ENCODE measurements at regions not wholly inside any gene's neighbourhood (a gene's known extent, or its start where the extent isn't known, plus 50 kb on each side); places are given as distances from the start of the nearest gene placed in this dataset.

- TF ChIP-seq ZBTB33 (IDR thresholded peaks at IDR 0.05; ENCODE audit: borderline replicate concordance, low read depth) = no peak
- TF ChIP-seq IRF3 (IDR thresholded peaks at IDR 0.05; ENCODE audit: low read depth, low read length) = no peak
- no peak for TF ChIP-seq USF2 (IDR thresholded peaks at IDR 0.05; ENCODE audit: borderline replicate concordance, low read depth, low read length)
- peak; percentile 26; the same call in 1 of the 2 replicates for TF ChIP-seq POLR2AphosphoS5 (IDR thresholded peaks at IDR 0.05; ENCODE audit: low read depth, low read length)
Measured at GRCh38 chr12:46452061-46452615, 79.6 kb upstream of the SLC38A2 start (continued).

DNA sequence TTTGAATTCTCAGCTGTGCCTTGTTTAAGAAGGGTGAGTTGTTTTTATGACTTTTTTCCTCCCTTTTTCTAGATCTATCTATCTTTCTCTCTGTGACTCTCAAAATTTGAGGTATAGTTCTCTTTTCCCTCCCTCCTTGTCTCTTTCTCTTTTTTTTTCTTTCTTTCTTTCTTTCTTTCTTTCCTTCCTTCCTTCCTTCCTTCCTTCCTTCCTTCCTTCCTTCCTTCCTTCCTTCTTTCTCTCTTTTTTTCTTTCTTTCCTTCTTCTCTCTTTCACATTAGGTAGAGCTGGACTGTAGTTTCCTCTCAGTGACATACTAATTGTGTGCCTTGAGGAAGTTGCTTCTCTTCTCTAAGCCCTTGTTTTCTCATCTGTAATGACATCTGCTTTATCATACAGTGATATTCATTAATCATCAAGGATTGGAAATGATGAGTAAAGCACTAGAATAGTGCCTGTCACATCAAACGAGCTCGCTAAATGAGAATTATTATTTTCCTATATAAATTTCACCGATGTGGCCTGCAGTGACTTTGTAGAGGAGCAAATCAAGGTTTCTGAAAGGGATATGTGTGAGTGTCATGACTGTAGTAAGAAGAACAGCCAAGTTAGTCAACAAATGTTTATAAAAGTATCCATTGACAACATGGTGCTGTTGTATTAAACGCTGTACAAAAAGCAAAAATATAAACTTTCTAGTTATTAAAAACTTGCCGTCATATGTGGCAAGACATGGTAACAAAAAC, 78.9 kb upstream of the SLC38A2 start:
- peaks cover 0 to 5% of the 10 kb centered on the region in 2 experiments for H3K36me3 ChIP-seq (replicated peaks in 1 of 2; ENCODE audit: control insufficient read depth in 1 of 2, insufficient read depth in 2 of 2, low read length in 1 of 2)
- H3F3A ChIP-seq (replicated peaks; ENCODE audit: insufficient read depth) = peaks cover 9% of the 10 kb centered on the region
- H3K4me1 ChIP-seq (ENCODE audit: control insufficient read depth in 1 of 2, insufficient read depth in 2 of 2, low read depth in 1 of 2, low read length in 1 of 2) = peaks cover 8 to 27% of the 10 kb centered on the region in 2 experiments
- H3K4me2 ChIP-seq = no peak overlapping the region
- no peak overlapping the region for H2AFZ ChIP-seq (ENCODE audit: low read depth)
- H3K9me2 ChIP-seq = no peaks in the 10 kb centered on the region
- no peak overlapping the region for H3K4me3 ChIP-seq (ENCODE audit: low read depth in 2 of 2, low read length in 1 of 2)
- H3K27ac ChIP-seq (ENCODE audit: low read depth in 2 of 2, low read length in 1 of 2) = peak overlapping the region in 1 of 2 experiments; percentile 25; a peak in 1 of 4 replicates
- no peak for DNase-seq
- H3K27me3 ChIP-seq (ENCODE audit: insufficient read depth) = no peaks in the 10 kb centered on the region
- TF ChIP-seq PBX3 (IDR thresholded peaks at IDR 0.05) = peak; percentile 50
- no peak for TF ChIP-seq SMC3 (IDR thresholded peaks at IDR 0.05; ENCODE audit: low read depth, low read length)
- WGBS (ENCODE audit: low lambda C conversion rate) = 62% methylated on average over 5 of the region's 5 CpGs
- H3K9me3 ChIP-seq = no peaks in the 10 kb centered on the region
- H3K9ac ChIP-seq = no peak overlapping the region
- ChIA-PET POLR2A (no interaction called here), CTCF (interaction anchor here (1.7 kb wide), 1 partner anchor 9 kb away, joined by 5 read pairs; no protein-coding TSS in a partner anchor)
- H3K79me2 ChIP-seq (ENCODE audit: insufficient read depth) = no peaks in the 10 kb centered on the region
- no peaks in the 10 kb centered on the region for H4K20me1 ChIP-seq (ENCODE audit: insufficient read depth)

DNA sequence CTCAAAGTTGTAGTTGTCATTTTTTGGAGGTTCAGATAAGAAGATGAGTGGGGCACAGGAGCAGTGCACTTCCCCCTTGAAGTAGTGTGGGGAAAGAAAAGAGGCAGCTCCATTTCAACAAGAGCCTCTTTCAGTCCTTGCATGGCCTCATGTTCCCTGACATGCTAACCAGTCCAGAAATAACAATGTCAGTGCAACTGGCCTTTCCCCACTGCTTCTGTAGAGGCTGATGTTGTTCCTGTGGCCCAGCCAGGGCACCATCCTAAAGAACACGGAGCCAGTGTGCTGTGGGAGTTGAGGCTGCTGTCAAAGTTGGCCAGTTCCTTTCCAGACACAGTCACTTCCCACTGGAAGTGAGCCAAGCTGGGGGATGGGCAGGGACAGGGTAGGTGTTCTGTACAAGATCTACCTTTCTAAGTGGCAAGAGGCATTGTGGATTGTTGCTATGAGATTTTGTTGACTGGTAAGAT, 77.7 kb upstream of the SLC38A2 start:
- ChIA-PET POLR2A (no interaction called here), CTCF (no interaction called here)
- peaks cover 8 to 19% of the 10 kb centered on the region in 2 experiments; a peak in 3 of 4 replicates for H3K4me1 ChIP-seq (ENCODE audit: control insufficient read depth in 1 of 2, insufficient read depth in 2 of 2, low read depth in 1 of 2, low read length in 1 of 2)
- H4K20me1 ChIP-seq (ENCODE audit: insufficient read depth) = no peaks in the 10 kb centered on the region
- 0 out of 2 replicates have a peak, but pooled peaks have one; percentile 18 for TF ChIP-seq PBX3 (IDR thresholded peaks at IDR 0.05)
- no peak for TF ChIP-seq GATA2 (CRISPR knock-in tag; IDR thresholded peaks at IDR 0.05)
- TF ChIP-seq TAF1 (IDR thresholded peaks at IDR 0.05; ENCODE audit: borderline replicate concordance, low read depth, low read length) = no peak
- peak; percentile 85 for TF ChIP-seq NFIC (IDR thresholded peaks at IDR 0.05; ENCODE audit: borderline replicate concordance)
- peak; percentile 31; the same call in 1 of the 2 replicates for TF ChIP-seq TCF12 (IDR thresholded peaks at IDR 0.05)
- H3K9ac ChIP-seq = no peak overlapping the region
- H2AFZ ChIP-seq (ENCODE audit: low read depth) = no peak overlapping the region
- peaks cover 0 to 5% of the 10 kb centered on the region in 2 experiments for H3K36me3 ChIP-seq (replicated peaks in 1 of 2; ENCODE audit: control insufficient read depth in 1 of 2, insufficient read depth in 2 of 2, low read length in 1 of 2)
- H3K9me2 ChIP-seq = no peaks in the 10 kb centered on the region
- H3K4me2 ChIP-seq = no peak overlapping the region
- peaks cover 6% of the 10 kb centered on the region for H3F3A ChIP-seq (replicated peaks; ENCODE audit: insufficient read depth)
- H3K4me3 ChIP-seq (ENCODE audit: low read depth in 2 of 2, low read length in 1 of 2) = no peak overlapping the region
- no peaks in the 10 kb centered on the region for H3K79me2 ChIP-seq (ENCODE audit: insufficient read depth)
- H3K27me3 ChIP-seq (ENCODE audit: insufficient read depth) = no peaks in the 10 kb centered on the region
- no peak overlapping the region for H3K27ac ChIP-seq (ENCODE audit: low read depth in 2 of 2, low read length in 1 of 2)
- no peak for DNase-seq
- 25% methylated on average over 1 of the region's 1 CpG for WGBS (ENCODE audit: low lambda C conversion rate)
- no peaks in the 10 kb centered on the region for H3K9me3 ChIP-seq
